ENCODE measurements at regions not wholly inside any gene's neighbourhood (a gene's known extent, or its start where the extent isn't known, plus 50 kb on each side); places are given as distances from the start of the nearest gene placed in this dataset.
"Not testable (repeated sequence)": the region's sequence is repeated elsewhere in the genome, so short reads cannot be mapped to it uniquely, and the experiment has no call there.

- H3K4me3 ChIP-seq (ENCODE audit: low read length), result no peak overlapping the region
- DNase-seq (ENCODE audit: low read depth), result no peak
- TF ChIP-seq CTCF (conservative IDR thresholded peaks at IDR 0.05; ENCODE audit: low read depth, low read length), result no peak
Measured at GRCh38 chr1:168408539-168408865, 127.8 kb downstream of the TBX19 start.

GRCh38 chr1:168407832-168408538, 127.3 kb downstream of the TBX19 start:
- H3K4me3 ChIP-seq (ENCODE audit: low read length), result no peak overlapping the region
- no peak for DNase-seq (ENCODE audit: low read depth)

GRCh38 chr1:168405906-168406549, 125.4 kb downstream of the TBX19 start:
- H3K4me3 ChIP-seq (ENCODE audit: low read length), result no peak overlapping the region
- no peak for DNase-seq (ENCODE audit: low read depth)
- no peak for TF ChIP-seq CTCF (conservative IDR thresholded peaks at IDR 0.05; ENCODE audit: low read depth, low read length)

More at GRCh38 chr1:168407832-168408538, 127.3 kb downstream of the TBX19 start:
- no peak for TF ChIP-seq CTCF (conservative IDR thresholded peaks at IDR 0.05; ENCODE audit: low read depth, low read length)

- DNase-seq (ENCODE audit: low read depth), result no peak
- H3K4me3 ChIP-seq (ENCODE audit: low read length), result no peak overlapping the region
Measured at GRCh38 chr1:168403140-168403539, 122.5 kb downstream of the TBX19 start.

GRCh38 chr1:168402466-168402865, 121.8 kb downstream of the TBX19 start:
- not testable (repeated sequence) for H3K4me3 ChIP-seq (ENCODE audit: low read length); DNase-seq (ENCODE audit: low read depth)

More at GRCh38 chr1:168403140-168403539, 122.5 kb downstream of the TBX19 start:
- no peak for TF ChIP-seq CTCF (conservative IDR thresholded peaks at IDR 0.05; ENCODE audit: low read depth, low read length)

- no peak for DNase-seq (ENCODE audit: low read depth)
- no peak overlapping the region for H3K4me3 ChIP-seq (ENCODE audit: low read length)
- TF ChIP-seq CTCF (conservative IDR thresholded peaks at IDR 0.05; ENCODE audit: low read depth, low read length), result no peak
Measured at GRCh38 chr1:168401341-168401740, 120.7 kb downstream of the TBX19 start.

GRCh38 chr1:168400139-168400538, 119.5 kb downstream of the TBX19 start:
- no peak overlapping the region for H3K4me3 ChIP-seq (ENCODE audit: low read length)
- TF ChIP-seq CTCF (conservative IDR thresholded peaks at IDR 0.05; ENCODE audit: low read depth, low read length), result no peak
- no peak for DNase-seq (ENCODE audit: low read depth)
